ENCODE measurements at regions not wholly inside any gene's neighbourhood (a gene's known extent, or its start where the extent isn't known, plus 50 kb on each side); places are given as distances from the start of the nearest gene placed in this dataset.

DNA sequence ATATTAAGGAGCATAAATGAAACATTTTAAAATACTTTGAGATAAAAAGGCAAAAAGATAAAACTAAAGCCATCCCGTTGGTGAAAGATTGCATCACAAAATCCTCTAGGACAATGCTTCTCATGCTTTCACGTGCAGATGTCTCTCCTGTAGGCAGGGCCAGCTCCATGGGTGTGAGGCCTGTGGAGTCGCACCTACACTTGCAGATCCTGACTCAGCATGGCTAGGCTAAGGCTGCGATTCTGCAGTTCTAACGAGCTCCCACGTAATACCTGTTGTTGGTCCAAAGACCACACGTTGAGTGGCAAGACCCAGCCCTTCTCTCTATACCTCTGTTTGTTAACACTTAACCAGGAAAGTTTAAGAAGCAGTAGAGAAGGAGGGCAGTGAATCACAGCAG, 62.1 kb upstream of the CAPRIN1 start:
- no peak for TF ChIP-seq TEAD4 (IDR thresholded peaks at IDR 0.05)
- no peak for TF ChIP-seq EP300 (IDR thresholded peaks at IDR 0.05; ENCODE audit: borderline replicate concordance)
- no peak for TF ChIP-seq NFIC (IDR thresholded peaks at IDR 0.05)

- TF ChIP-seq EP300 (IDR thresholded peaks at IDR 0.05; ENCODE audit: borderline replicate concordance) (no peak), CEBPB (IDR thresholded peaks at IDR 0.05) (no peak), FOXM1 (IDR thresholded peaks at IDR 0.05; ENCODE audit: borderline replicate concordance, low read depth) (no peak), REST (IDR thresholded peaks at IDR 0.05; ENCODE audit: low read depth) (no peak), ZBTB7A (IDR thresholded peaks at IDR 0.05; ENCODE audit: low read depth) (no peak), TAF1 (IDR thresholded peaks at IDR 0.05; ENCODE audit: low read depth) (no peak), YY1 (IDR thresholded peaks at IDR 0.05; ENCODE audit: low read depth) (no peak), TEAD4 (IDR thresholded peaks at IDR 0.05) (no peak), TCF12 (IDR thresholded peaks at IDR 0.05; ENCODE audit: low read depth) (no peak), RAD21 (IDR thresholded peaks at IDR 0.05; ENCODE audit: low read depth) (no peak), NFIC (IDR thresholded peaks at IDR 0.05) (no peak), EGR1 (IDR thresholded peaks at IDR 0.05) (no peak), CREB1 (IDR thresholded peaks at IDR 0.05; ENCODE audit: low read depth) (no peak), MAX (IDR thresholded peaks at IDR 0.05) (no peak)
- TF ChIP-seq, protein P1, sequence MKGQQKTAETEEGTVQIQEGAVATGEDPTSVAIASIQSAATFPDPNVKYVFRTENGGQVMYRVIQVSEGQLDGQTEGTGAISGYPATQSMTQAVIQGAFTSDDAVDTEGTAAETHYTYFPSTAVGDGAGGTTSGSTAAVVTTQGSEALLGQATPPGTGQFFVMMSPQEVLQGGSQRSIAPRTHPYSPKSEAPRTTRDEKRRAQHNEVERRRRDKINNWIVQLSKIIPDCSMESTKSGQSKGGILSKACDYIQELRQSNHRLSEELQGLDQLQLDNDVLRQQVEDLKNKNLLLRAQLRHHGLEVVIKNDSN (IDR thresholded peaks at IDR 0.05) = no peak
Observed at GRCh38 chr11:33988586-33989370, 62.8 kb upstream of the CAPRIN1 start.

GRCh38 chr11:33987975-33988580, 63.5 kb upstream of the CAPRIN1 start:
- TF ChIP-seq RAD21 (IDR thresholded peaks at IDR 0.05; ENCODE audit: low read depth) (peak; percentile 83), TCF12 (IDR thresholded peaks at IDR 0.05; ENCODE audit: low read depth) (no peak)

GRCh38 chr11:33987545-33987944, 64.0 kb upstream of the CAPRIN1 start:
- TF ChIP-seq, protein P1 (IDR thresholded peaks at IDR 0.05) = no peak
- TF ChIP-seq FOXM1 (IDR thresholded peaks at IDR 0.05; ENCODE audit: borderline replicate concordance, low read depth) = no peak
- TF ChIP-seq TCF12 (IDR thresholded peaks at IDR 0.05; ENCODE audit: low read depth) = no peak
- TF ChIP-seq RAD21 (IDR thresholded peaks at IDR 0.05; ENCODE audit: low read depth) = no peak
- no peak for TF ChIP-seq TAF1 (IDR thresholded peaks at IDR 0.05; ENCODE audit: low read depth)

GRCh38 chr11:33984682-33985389, 66.7 kb upstream of the CAPRIN1 start:
- TF ChIP-seq, protein P1 (IDR thresholded peaks at IDR 0.05) = no peak
- TF ChIP-seq NFIC (IDR thresholded peaks at IDR 0.05) (no peak), FOXM1 (IDR thresholded peaks at IDR 0.05; ENCODE audit: borderline replicate concordance, low read depth) (no peak), EP300 (IDR thresholded peaks at IDR 0.05; ENCODE audit: borderline replicate concordance) (no peak), YY1 (IDR thresholded peaks at IDR 0.05; ENCODE audit: low read depth) (no peak), CEBPB (IDR thresholded peaks at IDR 0.05) (no peak), ZBTB7A (IDR thresholded peaks at IDR 0.05; ENCODE audit: low read depth) (no peak), CREB1 (IDR thresholded peaks at IDR 0.05; ENCODE audit: low read depth) (no peak), TEAD4 (IDR thresholded peaks at IDR 0.05) (no peak), RAD21 (IDR thresholded peaks at IDR 0.05; ENCODE audit: low read depth) (no peak), EGR1 (IDR thresholded peaks at IDR 0.05) (no peak), TAF1 (IDR thresholded peaks at IDR 0.05; ENCODE audit: low read depth) (no peak), MAX (IDR thresholded peaks at IDR 0.05) (no peak), REST (IDR thresholded peaks at IDR 0.05; ENCODE audit: low read depth) (no peak), TCF12 (IDR thresholded peaks at IDR 0.05; ENCODE audit: low read depth) (no peak)
